Effector memory CD8-positive, alpha-beta T cell (primary cell): ENCODE measurements at regions not wholly inside any gene's neighbourhood (a gene's known extent, or its start where the extent isn't known, plus 50 kb on each side); places are given as distances from the start of the nearest gene placed in this dataset.

Experiments used
- ATAC-seq: fragments of 150-1000 bp; cut with Tn5 transposase; replicated peaks from 2 replicates; pipeline ENCODE4 v1.10.0; 2021; ENCODE audit warnings: mild to moderate bottlenecking, moderate library complexity
- DNase-seq, 3 experiments: peaks; one replicate each; pipeline ENCODE4 v3.0.0; 2021
- H3K27ac Mint-ChIP-seq, 2 donors: one replicate each; pipeline ENCODE4 v1.8.0; 2022; ENCODE audit warnings: mild to moderate bottlenecking in 2 of 2, mixed read lengths in 2 of 2, moderate library complexity in 2 of 2
- H3K27me3 Mint-ChIP-seq, 2 donors: one replicate each; pipeline ENCODE4 v1.8.0; 2022; ENCODE audit warnings: mixed read lengths in 2 of 2
- H3K36me3 Mint-ChIP-seq: one replicate; pipeline ENCODE4 v1.8.0; 2022; ENCODE audit warnings: mild to moderate bottlenecking, moderate library complexity, mixed read lengths; ENCODE audit not compliant: insufficient read depth
- H3K4me1 Mint-ChIP-seq, 2 donors: one replicate each; pipeline ENCODE4 v1.8.0; 2022; ENCODE audit warnings: low read depth in 2 of 2, mixed read lengths in 2 of 2
- H3K4me3 Mint-ChIP-seq, 2 donors: one replicate each; pipeline ENCODE4 v1.8.0; 2022; ENCODE audit warnings: mild to moderate bottlenecking in 2 of 2, mixed read lengths in 2 of 2, moderate library complexity in 2 of 2
- H3K9me3 Mint-ChIP-seq, 2 donors: one replicate each; pipeline ENCODE4 v1.8.0; 2022; ENCODE audit warnings: mixed read lengths in 2 of 2

GRCh38 chr11:25730230-25730629 lies 601.7 kb upstream of the ANO3 start:
- no peak for ATAC-seq

DNA sequence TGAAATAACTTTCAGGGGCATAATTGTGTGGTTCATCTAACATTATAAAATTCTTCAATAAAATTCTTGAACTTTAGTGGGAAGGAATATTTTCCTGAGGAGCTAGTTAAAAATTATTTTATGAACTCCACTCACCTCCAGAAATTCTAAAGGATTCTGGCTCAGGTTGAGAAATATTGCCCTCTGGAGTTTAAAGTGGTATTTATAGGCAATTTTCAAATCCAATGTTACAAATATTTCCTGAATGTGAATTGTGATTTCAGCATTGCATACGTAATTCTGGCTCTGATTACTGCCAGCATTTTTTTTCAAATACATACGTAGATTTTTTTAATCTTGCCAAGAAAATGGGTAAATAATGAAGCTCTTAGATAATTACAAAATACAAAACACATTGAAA lies 598.2 kb upstream of the ANO3 start:
- no peak overlapping the region for H3K27ac Mint-ChIP-seq
- peaks cover 4 to 7% of the 10 kb centered on the region in 2 donors for H3K9me3 Mint-ChIP-seq
- peaks cover 3% of the 10 kb centered on the region for H3K36me3 Mint-ChIP-seq
- H3K4me3 Mint-ChIP-seq, result no peak overlapping the region
- no peak for ATAC-seq
- DNase-seq, result no peak
- no peaks in the 10 kb centered on the region for H3K27me3 Mint-ChIP-seq
- H3K4me1 Mint-ChIP-seq, result no peaks in the 10 kb centered on the region

More at GRCh38 chr11:25730230-25730629, 601.7 kb upstream of the ANO3 start:
- no peak for DNase-seq
- Mint-ChIP-seq H3K9me3 (peaks cover 6 to 14% of the 10 kb centered on the region in 2 donors), H3K27me3 (no peaks in the 10 kb centered on the region), H3K4me1 (no peaks in the 10 kb centered on the region), H3K36me3 (peaks cover 3% of the 10 kb centered on the region), H3K27ac (no peak overlapping the region), H3K4me3 (no peak overlapping the region)

- no peak for DNase-seq
- H3K4me1 Mint-ChIP-seq, result no peaks in the 10 kb centered on the region
- peaks cover 3% of the 10 kb centered on the region for H3K36me3 Mint-ChIP-seq
- H3K27ac Mint-ChIP-seq, result no peak overlapping the region
- no peaks in the 10 kb centered on the region for H3K27me3 Mint-ChIP-seq
- no peak for ATAC-seq
- peaks cover 7% of the 10 kb centered on the region in 2 donors for H3K9me3 Mint-ChIP-seq
- no peak overlapping the region for H3K4me3 Mint-ChIP-seq
These were observed 597.2 kb upstream of the ANO3 start for GRCh38 chr11:25734591-25735211.

DNA sequence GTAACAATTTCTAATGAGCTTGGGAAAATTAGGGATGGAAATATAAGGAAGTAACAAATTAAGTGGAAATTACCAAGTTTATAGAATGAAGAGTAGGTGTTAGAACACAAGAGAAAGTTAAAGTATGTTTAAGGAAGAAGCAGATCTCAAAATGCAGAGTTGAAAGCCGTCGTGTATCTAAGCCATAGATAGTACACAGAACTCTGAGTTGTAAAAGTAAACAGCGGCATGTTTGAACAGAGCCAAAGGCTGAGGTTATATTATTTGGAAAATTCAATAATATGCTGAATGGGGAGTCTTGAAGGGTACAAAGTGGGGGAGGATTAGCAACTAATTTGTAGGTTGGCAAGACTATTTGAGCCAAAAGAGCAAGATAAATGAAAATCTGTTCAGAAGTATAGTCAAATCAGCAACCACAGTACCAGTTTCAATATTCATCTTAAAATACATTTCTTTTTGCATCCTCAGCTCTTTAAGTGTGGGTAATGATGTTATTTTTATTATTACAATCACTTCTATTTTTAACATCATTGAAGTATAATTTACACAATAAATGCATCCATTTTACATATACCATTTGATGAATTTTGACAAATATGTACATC lies 594.8 kb upstream of the ANO3 start:
- H3K4me3 Mint-ChIP-seq, result no peak overlapping the region
- H3K27ac Mint-ChIP-seq, result no peak overlapping the region
- peaks cover 7 to 11% of the 10 kb centered on the region in 2 donors for H3K9me3 Mint-ChIP-seq
- no peak for DNase-seq
- H3K36me3 Mint-ChIP-seq, result peaks cover 3% of the 10 kb centered on the region
- ATAC-seq, result no peak
- H3K27me3 Mint-ChIP-seq, result no peaks in the 10 kb centered on the region
- no peaks in the 10 kb centered on the region for H3K4me1 Mint-ChIP-seq

DNA sequence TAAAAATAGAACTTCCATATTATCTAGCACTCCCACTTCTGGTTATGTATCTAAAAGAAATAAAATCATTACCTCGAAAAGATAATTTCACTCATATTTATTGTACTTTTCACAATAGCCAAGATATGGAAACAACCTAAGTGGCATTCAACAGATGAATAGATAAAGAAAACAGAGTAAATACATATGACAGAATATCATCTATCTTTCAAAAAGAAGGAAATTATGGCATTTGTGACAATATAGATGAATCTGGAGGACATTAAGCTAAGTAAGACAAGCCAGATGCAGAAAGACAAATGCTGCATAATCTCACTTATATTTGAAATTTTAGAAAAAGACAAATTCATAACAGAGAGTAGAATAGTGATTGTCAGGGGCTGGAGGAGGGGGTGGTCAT lies 590.0 kb upstream of the ANO3 start:
- H3K27ac Mint-ChIP-seq, result no peak overlapping the region
- peaks cover 7 to 10% of the 10 kb centered on the region in 2 donors for H3K9me3 Mint-ChIP-seq
- no peaks in the 10 kb centered on the region for H3K36me3 Mint-ChIP-seq
- ATAC-seq, result no peak
- DNase-seq, result no peak
- no peak overlapping the region for H3K4me3 Mint-ChIP-seq
- H3K27me3 Mint-ChIP-seq, result no peaks in the 10 kb centered on the region
- no peaks in the 10 kb centered on the region for H3K4me1 Mint-ChIP-seq

GRCh38 chr11:25742800-25743199 lies 589.1 kb upstream of the ANO3 start:
- Mint-ChIP-seq H3K4me1 (no peaks in the 10 kb centered on the region), H3K4me3 (no peak overlapping the region), H3K27me3 (no peaks in the 10 kb centered on the region), H3K36me3 (no peaks in the 10 kb centered on the region), H3K27ac (no peak overlapping the region), H3K9me3 (peaks cover 7% of the 10 kb centered on the region in 2 donors)
- ATAC-seq (no peak), DNase-seq (no peak)

- no peaks in the 10 kb centered on the region for H3K4me1 Mint-ChIP-seq
- ATAC-seq (no peak), DNase-seq (no peak)
- H3K27me3 Mint-ChIP-seq, result no peaks in the 10 kb centered on the region
- no peak overlapping the region for H3K27ac Mint-ChIP-seq
- no peaks in the 10 kb centered on the region for H3K36me3 Mint-ChIP-seq
- peaks cover 3 to 6% of the 10 kb centered on the region in 2 donors for H3K9me3 Mint-ChIP-seq
- H3K4me3 Mint-ChIP-seq, result no peak overlapping the region
These were observed 576.5 kb upstream of the ANO3 start for GRCh38 chr11:25755381-25755780.

- no peak for ATAC-seq
- H3K4me3 Mint-ChIP-seq, result no peak overlapping the region
- no peaks in the 10 kb centered on the region for H3K4me1 Mint-ChIP-seq
- no peak overlapping the region for H3K27ac Mint-ChIP-seq
- peaks cover 6 to 10% of the 10 kb centered on the region in 2 donors for H3K9me3 Mint-ChIP-seq
- no peaks in the 10 kb centered on the region for H3K36me3 Mint-ChIP-seq
- H3K27me3 Mint-ChIP-seq, result no peaks in the 10 kb centered on the region
- DNase-seq, result no peak
These were observed 575.9 kb upstream of the ANO3 start for GRCh38 chr11:25755918-25756584.

DNA sequence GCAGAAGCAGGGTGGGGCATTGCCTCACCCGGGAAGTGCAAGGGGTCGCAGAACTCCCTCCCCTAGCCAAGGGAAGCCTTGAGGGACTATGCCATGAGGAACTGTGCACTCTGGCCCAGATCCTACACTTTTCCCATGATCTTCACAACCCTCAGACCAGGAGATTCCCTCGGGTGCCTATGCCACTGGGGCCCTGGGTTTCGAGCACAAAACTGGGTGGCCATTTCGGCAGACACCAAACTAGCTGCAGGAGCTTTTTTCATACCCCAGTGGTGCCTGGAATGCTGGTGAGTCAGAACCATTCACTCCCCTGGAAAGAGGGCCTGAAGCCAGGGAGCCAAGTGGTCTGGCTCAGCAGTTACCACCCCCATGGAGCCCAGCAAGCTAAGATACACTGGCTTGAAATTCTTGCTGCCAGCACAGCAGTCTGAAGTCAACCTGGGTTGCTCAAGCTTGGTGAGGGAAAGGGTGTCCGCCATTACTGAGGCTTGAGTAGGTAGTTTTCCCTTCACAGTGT lies 573.7 kb upstream of the ANO3 start:
- Mint-ChIP-seq H3K36me3 (no peaks in the 10 kb centered on the region), H3K9me3 (peaks cover 4 to 15% of the 10 kb centered on the region in 2 donors), H3K27ac (no peak overlapping the region), H3K4me1 (no peaks in the 10 kb centered on the region), H3K4me3 (no peak overlapping the region), H3K27me3 (no peaks in the 10 kb centered on the region)
- no peak for ATAC-seq
- no peak for DNase-seq

DNA sequence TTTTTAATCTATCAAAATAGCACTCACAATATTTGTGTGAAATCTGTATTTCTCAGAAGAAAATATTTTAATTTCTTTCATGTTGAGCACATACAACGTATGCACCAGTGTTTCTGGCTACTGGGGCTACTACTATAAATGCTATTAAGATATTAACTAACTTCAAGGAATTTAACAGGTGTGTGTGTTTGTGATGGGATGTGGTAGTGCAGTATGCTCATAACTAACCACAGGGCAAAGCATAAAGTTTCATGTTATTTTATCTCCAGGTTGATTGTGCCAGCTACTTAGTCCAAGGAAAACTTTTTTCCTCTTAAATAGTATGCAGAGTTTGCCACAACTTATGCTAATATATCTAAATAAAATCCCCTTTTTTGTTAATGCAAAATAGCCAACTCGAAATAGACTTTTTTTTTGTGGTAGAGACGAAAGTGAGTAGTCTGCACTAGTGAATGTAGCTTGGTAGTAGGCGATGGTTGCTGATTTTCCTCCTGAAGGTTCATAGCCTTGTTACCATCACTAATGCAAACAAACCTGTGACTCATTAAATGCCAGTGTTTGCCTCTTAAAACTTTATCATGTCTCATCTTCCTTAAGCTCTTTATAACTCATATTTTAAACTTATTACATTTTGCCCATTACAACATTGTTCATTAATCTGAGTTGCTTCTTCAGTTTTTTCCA lies 565.5 kb upstream of the ANO3 start:
- H3K9me3 Mint-ChIP-seq, result peaks cover 4 to 8% of the 10 kb centered on the region in 2 donors
- ATAC-seq (no peak), DNase-seq (no peak)
- H3K4me3 Mint-ChIP-seq, result no peak overlapping the region
- no peaks in the 10 kb centered on the region for H3K27me3 Mint-ChIP-seq
- H3K27ac Mint-ChIP-seq, result no peak overlapping the region
- H3K4me1 Mint-ChIP-seq, result no peaks in the 10 kb centered on the region
- H3K36me3 Mint-ChIP-seq, result no peaks in the 10 kb centered on the region

GRCh38 chr11:25769287-25769686 lies 562.6 kb upstream of the ANO3 start:
- no peaks in the 10 kb centered on the region for H3K27me3 Mint-ChIP-seq
- no peak overlapping the region for H3K27ac Mint-ChIP-seq
- DNase-seq (no peak), ATAC-seq (no peak)
- H3K36me3 Mint-ChIP-seq, result no peaks in the 10 kb centered on the region
- H3K9me3 Mint-ChIP-seq, result peaks cover 4 to 8% of the 10 kb centered on the region in 2 donors
- no peak overlapping the region for H3K4me3 Mint-ChIP-seq
- no peaks in the 10 kb centered on the region for H3K4me1 Mint-ChIP-seq

- DNase-seq (no peak), ATAC-seq (no peak)
- Mint-ChIP-seq H3K4me1 (no peaks in the 10 kb centered on the region), H3K27ac (no peak overlapping the region), H3K9me3 (peaks cover 4 to 8% of the 10 kb centered on the region in 2 donors), H3K36me3 (no peaks in the 10 kb centered on the region), H3K27me3 (no peaks in the 10 kb centered on the region), H3K4me3 (no peak overlapping the region)
These were observed 560.3 kb upstream of the ANO3 start for GRCh38 chr11:25771605-25772004.

GRCh38 chr11:25775603-25776002 lies 556.3 kb upstream of the ANO3 start:
- Mint-ChIP-seq H3K4me3 (no peak overlapping the region), H3K4me1 (no peaks in the 10 kb centered on the region), H3K9me3 (peaks cover 4 to 8% of the 10 kb centered on the region in 2 donors), H3K27me3 (no peaks in the 10 kb centered on the region), H3K36me3 (no peaks in the 10 kb centered on the region), H3K27ac (no peak overlapping the region)
- ATAC-seq (no peak), DNase-seq (no peak)
